ENCODE measurements at regions not wholly inside any gene's neighbourhood (a gene's known extent, or its start where the extent isn't known, plus 50 kb on each side); places are given as distances from the start of the nearest gene placed in this dataset.
A peak's percentile ranks its signal among the peaks of the same experiment; 100 is the strongest.
"Not testable (repeated sequence)": the region's sequence is repeated elsewhere in the genome, so short reads cannot be mapped to it uniquely, and the experiment has no call there.

DNA sequence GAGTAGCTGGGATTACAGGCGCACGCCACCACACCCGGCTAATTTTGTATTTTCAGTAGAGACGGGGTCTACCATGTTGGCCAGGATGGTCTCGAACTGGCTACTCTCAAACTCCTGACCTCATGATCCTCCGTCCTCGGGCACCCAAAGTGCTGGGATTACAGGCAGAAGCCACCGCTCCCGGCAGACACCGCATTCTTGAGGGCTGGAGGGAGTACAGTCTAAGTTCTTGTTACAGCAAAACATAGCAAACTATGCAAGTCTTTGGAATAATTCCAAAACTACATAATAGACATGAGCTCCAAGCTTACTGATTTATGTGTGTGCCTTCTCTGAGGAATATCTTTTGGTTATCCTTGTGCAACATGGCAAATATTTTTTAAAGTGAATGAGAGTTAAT lies 299.1 kb upstream of the ZNF658 start:
- intact Hi-C loops (cut with DNase I); H3K27me3 ChIP-seq; H3K4me3 ChIP-seq; H3K4me1 ChIP-seq (replicated peaks in 1 of 2); H3K36me3 ChIP-seq (replicated peaks in 1 of 2); H3K27ac ChIP-seq; H3K9me3 ChIP-seq (replicated peaks in 1 of 3): not testable (repeated sequence)
- peak in 5 of 7 donors; percentile 2 to 39 (median 19) for DNase-seq
- 67 to 81% (median 80%) methylated on average over 7 to 10 of the region's 10 CpGs for WGBS, 4 donors

DNA sequence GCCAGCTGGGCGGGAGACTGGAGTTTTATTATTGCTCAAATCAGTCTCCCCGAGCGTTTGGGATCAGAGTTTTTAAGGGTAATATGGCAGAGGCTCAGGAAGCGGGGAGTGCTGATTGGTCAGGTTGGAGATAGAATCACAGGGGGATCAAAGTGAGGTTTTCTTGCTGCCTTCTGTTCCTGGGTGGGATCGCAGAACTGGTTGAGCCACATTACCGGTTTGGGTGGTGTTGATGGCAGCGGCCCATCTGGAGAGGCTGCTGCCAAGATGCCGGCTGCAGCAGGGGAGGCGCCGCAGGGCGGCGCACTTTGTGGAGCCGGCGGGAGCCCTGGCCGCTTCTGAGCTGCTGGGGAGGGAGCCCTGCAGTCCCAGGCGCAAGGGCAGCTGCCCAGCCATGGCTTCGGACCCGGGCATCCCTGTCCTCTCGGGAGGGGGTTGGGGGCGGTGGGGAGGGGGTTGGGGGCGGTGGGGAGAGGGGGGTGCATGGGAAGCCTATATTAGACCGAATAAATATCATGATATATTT lies 268.9 kb upstream of the ZNF658 start:
- 14 to 62% methylated on average over 1 to 5 of the region's 22 CpGs; no CpG with 5 or more reads in 2 of the 4 donors for WGBS, 4 donors
- not testable (repeated sequence) for H3K27ac ChIP-seq, H3K4me3 ChIP-seq

DNA sequence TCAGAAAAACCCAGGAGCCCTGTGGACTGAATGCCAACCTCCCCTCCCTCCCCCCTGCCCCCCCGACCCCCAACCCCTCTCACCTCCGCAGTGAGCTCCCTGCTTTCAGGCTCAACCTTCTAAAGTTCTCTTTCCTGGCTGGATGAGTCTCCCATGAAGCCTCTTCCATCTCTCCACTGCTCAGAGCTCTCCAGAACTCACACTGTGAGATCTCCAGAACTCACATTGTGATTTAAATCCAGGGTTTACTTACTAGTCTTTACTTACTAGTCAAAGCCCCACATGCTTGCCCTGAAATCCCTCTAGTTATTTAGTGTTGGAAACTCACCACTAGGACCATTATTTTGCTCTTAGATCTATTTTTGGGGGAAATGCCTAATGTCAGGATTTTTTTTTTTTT lies 252.8 kb upstream of the ZNF658 start:
- H3K9me3 ChIP-seq (replicated peaks in 1 of 3); H3K36me3 ChIP-seq (replicated peaks in 1 of 2); DNase-seq; H3K4me1 ChIP-seq (replicated peaks in 1 of 2); H3K27ac ChIP-seq; H3K27me3 ChIP-seq; H3K4me3 ChIP-seq; intact Hi-C loops (cut with DNase I): not testable (repeated sequence)
- no CpG with 5 or more reads among the region's 2 CpGs for whole genome bisulfite sequencing, 4 donors

More for the DNA sequence above, 268.9 kb upstream of the ZNF658 start:
- intact Hi-C loops (cut with DNase I); H3K27me3 ChIP-seq; H3K9me3 ChIP-seq (replicated peaks in 1 of 3); H3K4me1 ChIP-seq (replicated peaks in 1 of 2); H3K36me3 ChIP-seq (replicated peaks in 1 of 2); DNase-seq: not testable (repeated sequence)

DNA sequence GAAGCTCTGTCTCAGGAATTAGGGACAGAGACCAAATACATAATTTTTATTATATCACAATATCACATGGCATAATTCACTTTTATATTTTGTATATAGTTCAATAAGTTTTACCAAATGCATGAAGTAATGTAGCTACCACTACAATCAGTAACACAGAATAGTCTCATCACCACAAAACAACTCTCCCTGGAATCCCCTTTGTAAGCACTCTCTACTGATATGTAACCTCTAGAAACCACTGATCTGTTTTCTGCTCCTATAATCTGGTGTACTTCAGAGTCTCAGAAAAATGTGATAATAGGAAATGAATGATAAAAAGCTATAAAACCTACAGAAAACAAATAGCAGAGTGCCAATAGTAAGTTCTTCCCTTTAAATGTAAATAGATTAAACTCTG lies 210.3 kb upstream of the ZNF658 start:
- intact Hi-C loops (cut with DNase I); H3K27ac ChIP-seq; H3K4me1 ChIP-seq (replicated peaks in 1 of 2); H3K27me3 ChIP-seq; DNase-seq; H3K4me3 ChIP-seq; H3K36me3 ChIP-seq (replicated peaks in 1 of 2); H3K9me3 ChIP-seq (replicated peaks in 1 of 3): not testable (repeated sequence)

DNA sequence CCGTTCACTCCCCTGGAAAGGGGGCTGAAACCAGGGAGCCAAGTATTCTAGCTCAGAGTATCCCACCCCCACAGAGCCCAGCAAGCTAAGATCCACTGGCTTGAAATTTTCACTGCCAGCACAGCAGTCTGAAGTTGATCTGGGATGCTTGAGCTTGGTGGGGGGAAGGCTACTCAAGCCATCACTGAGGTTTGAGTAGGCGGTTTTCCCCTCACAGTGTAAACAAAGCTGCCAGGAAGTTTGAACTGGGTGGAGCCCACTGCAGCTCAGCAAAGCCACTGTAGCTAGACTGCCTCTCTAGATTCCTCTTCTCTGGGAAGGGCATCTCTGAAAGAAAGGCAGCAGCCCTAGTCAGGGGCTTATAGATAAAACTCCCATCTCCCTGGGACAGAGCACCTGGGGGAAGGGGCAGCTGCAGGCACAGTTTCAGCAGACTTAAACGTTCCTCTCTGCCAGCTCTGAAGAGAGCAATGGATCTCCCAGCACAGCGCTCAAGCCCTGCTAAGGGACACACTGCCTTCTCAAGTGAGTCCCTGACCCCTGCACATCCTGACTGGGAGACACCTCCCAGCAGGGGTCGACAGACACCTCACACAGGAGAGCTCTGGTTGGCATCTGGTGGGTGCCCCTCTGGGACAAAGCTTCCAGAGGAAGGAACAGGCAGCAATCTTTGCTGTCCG lies 204.8 kb upstream of the ZNF658 start:
- H3K4me3 ChIP-seq; H3K9me3 ChIP-seq (replicated peaks in 1 of 3); DNase-seq; intact Hi-C loops (cut with DNase I); H3K4me1 ChIP-seq (replicated peaks in 1 of 2); H3K36me3 ChIP-seq (replicated peaks in 1 of 2); H3K27ac ChIP-seq; H3K27me3 ChIP-seq: not testable (repeated sequence)
- WGBS, 4 donors = 29 to 52% methylated on average over 1 to 2 of the region's 6 CpGs; no CpG with 5 or more reads in 2 of the 4 donors

DNA sequence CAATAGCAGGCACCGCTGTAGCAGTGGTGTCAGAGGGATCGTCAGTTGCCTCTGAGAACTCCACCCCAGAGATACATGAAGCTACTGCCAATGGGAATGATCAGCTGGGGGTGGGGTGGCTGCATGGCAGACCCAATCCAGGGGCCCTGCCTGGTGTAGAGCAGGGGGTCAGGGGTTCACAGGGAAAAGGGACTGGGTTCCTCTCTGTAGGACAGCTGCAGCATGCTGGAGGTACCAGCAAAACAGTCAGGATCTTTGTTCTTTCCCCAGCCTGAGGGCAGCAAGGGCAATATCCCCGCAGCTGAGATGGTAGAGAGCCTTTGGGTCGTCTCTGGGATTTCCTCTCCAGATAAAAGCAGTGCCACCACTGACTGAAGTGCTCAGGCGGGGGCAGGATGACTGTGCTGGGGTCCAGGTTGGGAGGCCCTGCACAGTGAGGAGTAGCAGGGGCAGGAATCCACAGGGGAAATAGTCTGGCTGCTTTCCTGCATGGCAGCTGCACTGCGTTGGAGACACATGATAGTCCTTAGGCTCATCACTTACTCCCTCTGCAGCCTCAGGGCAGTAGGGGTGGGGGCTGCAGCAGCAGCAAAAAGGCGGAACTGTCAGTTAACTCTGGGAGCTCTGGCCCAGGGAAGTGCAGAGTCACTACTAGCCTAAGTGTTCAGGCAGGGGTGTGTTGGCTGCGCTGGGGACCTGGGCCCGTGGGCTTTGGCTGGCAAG lies 203.0 kb upstream of the ZNF658 start:
- intact Hi-C loops (cut with DNase I); H3K4me1 ChIP-seq (replicated peaks in 1 of 2); DNase-seq; H3K36me3 ChIP-seq (replicated peaks in 1 of 2); H3K9me3 ChIP-seq (replicated peaks in 1 of 3); H3K27me3 ChIP-seq; H3K27ac ChIP-seq; H3K4me3 ChIP-seq: not testable (repeated sequence)
- no CpG with 5 or more reads among the region's 9 CpGs for WGBS, 4 donors

DNA sequence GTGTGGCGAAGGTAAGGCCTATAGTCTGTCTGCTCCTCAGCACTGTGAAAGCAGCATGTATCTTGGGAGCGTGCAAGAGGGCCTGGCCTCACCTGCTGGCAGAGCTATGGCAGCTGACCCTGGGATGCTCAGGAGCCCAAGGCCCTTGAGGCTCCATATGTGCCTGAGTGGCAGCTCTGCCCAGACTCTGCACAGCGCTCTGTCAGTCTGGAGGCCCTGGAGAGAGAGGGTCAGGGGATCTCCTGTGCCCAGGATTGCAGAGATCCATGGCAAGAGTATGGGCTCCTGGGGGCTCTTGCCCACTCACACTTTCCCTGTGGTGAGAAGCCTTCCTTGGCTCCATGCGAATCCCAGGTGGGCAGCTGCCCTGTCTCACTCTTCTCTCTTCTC lies 202.5 kb upstream of the ZNF658 start:
- H3K9me3 ChIP-seq (replicated peaks in 1 of 3); H3K4me3 ChIP-seq; H3K27me3 ChIP-seq; H3K4me1 ChIP-seq (replicated peaks in 1 of 2); DNase-seq; H3K36me3 ChIP-seq (replicated peaks in 1 of 2); intact Hi-C loops (cut with DNase I); H3K27ac ChIP-seq: not testable (repeated sequence)
- WGBS, 4 donors = 100% methylated on average over 1 of the region's 4 CpGs; no CpG with 5 or more reads in 1 of the 4 donors

DNA sequence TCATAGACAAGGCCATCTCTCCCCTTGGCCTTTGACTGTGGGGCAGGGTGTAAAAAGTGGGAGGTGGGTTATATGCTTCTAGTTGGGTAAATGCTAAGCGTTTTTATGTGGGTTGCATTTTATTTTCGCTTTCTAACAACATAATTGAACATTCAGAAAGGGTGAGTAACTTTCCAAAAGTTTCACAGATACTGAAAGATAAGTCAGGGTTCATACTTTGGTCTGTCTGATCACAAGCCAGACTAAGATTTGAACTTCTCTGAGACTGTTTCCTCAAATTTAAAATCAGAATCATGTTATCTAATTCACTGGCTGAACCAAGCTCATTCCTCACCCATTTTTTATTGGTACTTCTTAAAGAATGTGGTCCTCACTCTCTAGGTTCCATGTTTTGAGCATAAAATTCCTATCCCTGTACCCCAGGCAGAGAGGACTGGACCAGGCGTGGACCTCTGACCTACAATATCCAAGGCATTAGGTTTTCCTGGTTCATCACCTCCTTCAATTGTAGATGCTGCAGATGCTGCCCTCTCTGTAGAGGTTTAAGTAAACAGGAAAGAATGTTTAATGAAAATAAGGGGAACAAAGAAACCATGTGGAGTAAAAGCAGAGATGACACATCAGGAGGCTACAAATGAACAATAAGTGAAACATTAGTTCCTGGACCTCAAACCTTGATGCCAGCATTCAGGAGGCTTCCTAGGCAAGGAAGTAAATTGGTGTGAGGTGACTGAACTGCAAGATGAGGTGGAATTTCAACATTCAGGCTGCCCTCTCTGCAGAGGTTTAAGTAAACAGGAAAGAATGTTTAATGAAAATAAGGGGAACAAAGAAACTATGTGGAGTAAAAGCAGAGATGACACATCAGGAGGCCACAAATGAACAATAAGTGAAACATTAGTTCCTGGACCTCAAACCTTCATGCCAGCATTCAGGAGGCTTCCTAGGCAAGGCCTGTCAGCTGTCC lies 198.8 kb upstream of the ZNF658 start:
- H3K27me3 ChIP-seq; DNase-seq; H3K4me3 ChIP-seq; H3K4me1 ChIP-seq (replicated peaks in 1 of 2); intact Hi-C loops (cut with DNase I); H3K27ac ChIP-seq; H3K9me3 ChIP-seq (replicated peaks in 1 of 3); H3K36me3 ChIP-seq (replicated peaks in 1 of 2): not testable (repeated sequence)
- 71 to 89% (median 84%) methylated on average over 1 of the region's 3 CpGs for WGBS, 4 donors

DNA sequence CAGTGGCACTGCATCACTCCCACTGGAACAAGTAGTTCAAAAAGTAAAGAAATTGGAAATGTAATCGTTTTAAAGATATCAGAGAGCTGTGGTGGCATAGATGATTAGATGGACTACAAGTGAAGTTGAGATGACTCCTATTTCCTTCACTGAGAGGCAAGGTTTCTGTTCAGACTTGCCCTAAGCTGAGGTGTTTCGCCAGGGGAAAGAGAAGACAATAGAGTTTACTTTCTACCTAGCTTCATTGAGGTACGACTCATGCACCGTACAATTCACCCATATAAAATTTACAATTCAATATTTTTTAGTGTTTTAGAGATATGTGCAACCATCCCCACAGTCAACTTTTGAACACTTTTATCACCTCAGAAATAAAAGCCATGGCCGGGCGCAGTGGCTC lies 189.0 kb upstream of the ZNF658 start:
- H3K27me3 ChIP-seq; H3K9me3 ChIP-seq (replicated peaks in 1 of 3); intact Hi-C loops (cut with DNase I); H3K27ac ChIP-seq; H3K4me3 ChIP-seq; H3K36me3 ChIP-seq (replicated peaks in 1 of 2); DNase-seq; H3K4me1 ChIP-seq (replicated peaks in 1 of 2): not testable (repeated sequence)
- no CpG with 5 or more reads among the region's 6 CpGs for WGBS, 4 donors

DNA sequence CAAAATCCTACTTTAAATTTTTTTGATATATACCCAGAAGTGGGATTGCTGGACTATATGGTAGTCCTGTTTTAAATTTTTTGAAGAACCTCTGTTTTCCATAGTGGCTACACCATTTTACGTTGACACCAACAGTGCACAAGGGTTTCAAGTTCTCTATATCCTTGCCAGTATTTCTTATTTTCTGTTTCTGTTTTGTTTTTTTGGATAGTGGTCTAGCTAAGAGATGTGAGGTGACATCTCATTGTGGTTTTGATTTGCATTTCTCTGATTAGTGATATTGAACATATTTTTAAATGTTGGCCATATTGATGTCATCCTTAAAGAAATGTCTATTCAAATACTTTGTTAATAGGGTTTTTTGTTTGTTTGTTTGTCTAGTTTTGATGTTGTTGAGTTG lies 187.7 kb upstream of the ZNF658 start:
- intact Hi-C loops (cut with DNase I); DNase-seq; H3K27ac ChIP-seq; H3K36me3 ChIP-seq (replicated peaks in 1 of 2); H3K27me3 ChIP-seq; H3K9me3 ChIP-seq (replicated peaks in 1 of 3); H3K4me3 ChIP-seq; H3K4me1 ChIP-seq (replicated peaks in 1 of 2): not testable (repeated sequence)
- WGBS, 4 donors = no CpG with 5 or more reads among the region's 1 CpG

All from adrenal gland (tissue), 9 donors.